HepG2 (cell line): ENCODE measurements at regions not wholly inside any gene's neighbourhood (a gene's known extent, or its start where the extent isn't known, plus 50 kb on each side); places are given as distances from the start of the nearest gene placed in this dataset.

Experiments
- ARID2 ChIP-seq: sonication (generic); formaldehyde crosslinking; IDR thresholded peaks from 2 replicates; pipeline ENCODE4 v1.8.1; 2022; ENCODE audit warnings: mild to moderate bottlenecking, missing genetic modification reagents, borderline replicate concordance
- ATF7 ChIP-seq, 2 experiments: fragments of 450-650 bp in 1 of 2; sonication (generic) in 1 of 2; formaldehyde crosslinking in 1 of 2; IDR thresholded peaks; 2 replicates each; pipeline versions ENCODE4 v1.4.0 to v1.6.1; 2016 to 2020; ENCODE audit warnings: antibody characterized with exemption in 1 of 2, mild to moderate bottlenecking in 1 of 2, missing genetic modification reagents in 1 of 2
- GFI1 ChIP-seq: sonication (generic); formaldehyde crosslinking; IDR thresholded peaks from 2 replicates; pipeline ENCODE4 v1.5.0; 2020; ENCODE audit warnings: missing genetic modification reagents, mild to moderate bottlenecking, borderline replicate concordance
- NCOA5 ChIP-seq: sonication (generic); formaldehyde crosslinking; IDR thresholded peaks from 2 replicates; pipeline ENCODE4 v1.4.0; 2020; ENCODE audit warnings: missing genetic modification reagents
- PRMT3 ChIP-seq: sonication (generic); formaldehyde crosslinking; IDR thresholded peaks from 2 replicates; pipeline ENCODE4 v1.8.1; 2022; ENCODE audit warnings: low read depth, mild to moderate bottlenecking, moderate library complexity, missing genetic modification reagents, borderline replicate concordance
- SIN3B ChIP-seq: fragments of 150-350 bp; IDR thresholded peaks from 2 replicates; pipeline ENCODE4 v1.6.1; 2014; ENCODE audit warnings: low read length
- ZFP36 ChIP-seq: fragments of 150-350 bp; IDR thresholded peaks from 2 replicates; pipeline ENCODE4 v1.6.1; 2018; ENCODE audit warnings: borderline replicate concordance, low read length, low read depth; ENCODE audit not compliant: partially characterized antibody
- ZKSCAN8 ChIP-seq: IDR thresholded peaks from 2 replicates; pipeline ENCODE4 v1.6.1; 2016; ENCODE audit warnings: borderline replicate concordance, missing genetic modification reagents, missing compliant biosample characterization
- ZNF121 ChIP-seq: sonication (generic); formaldehyde crosslinking; IDR thresholded peaks from 2 replicates; pipeline ENCODE4 v1.5.0; 2020; ENCODE audit warnings: mild to moderate bottlenecking, missing genetic modification reagents
- ZNF569 ChIP-seq: sonication (generic); formaldehyde crosslinking; IDR thresholded peaks from 2 replicates; pipeline ENCODE4 v1.5.0; 2020; ENCODE audit warnings: mild to moderate bottlenecking, missing genetic modification reagents, moderate library complexity, borderline replicate concordance
- ZNF646 ChIP-seq: sonication (generic); formaldehyde crosslinking; IDR thresholded peaks from 2 replicates; pipeline ENCODE4 v1.9.0; 2021; ENCODE audit warnings: mild to moderate bottlenecking, missing genetic modification reagents
- ZNF788 ChIP-seq: sonication (generic); formaldehyde crosslinking; IDR thresholded peaks from 2 replicates; pipeline ENCODE4 v1.5.0; 2020; ENCODE audit warnings: mild to moderate bottlenecking, missing genetic modification reagents, borderline replicate concordance
- TF ChIP-seq, protein P1 (sequence below): sonication (generic); formaldehyde crosslinking; IDR thresholded peaks from 2 replicates; pipeline ENCODE4 v1.4.0; 2020; ENCODE audit warnings: missing genetic modification reagents, borderline replicate concordance
- TF ChIP-seq, protein P2 (sequence below): sonication (generic); formaldehyde crosslinking; IDR thresholded peaks from 2 replicates; pipeline ENCODE4 v1.5.0; 2020; ENCODE audit warnings: missing genetic modification reagents, mild to moderate bottlenecking, borderline replicate concordance
- TF ChIP-seq, protein P3 (sequence below): sonication (generic); formaldehyde crosslinking; IDR thresholded peaks from 2 replicates; pipeline ENCODE4 v1.4.0; 2020; ENCODE audit warnings: missing genetic modification reagents

GRCh38 chr6:26156105-26156849 lies 69.0 kb downstream of the HFE start (continued):
- TF ChIP-seq ATF7 (IDR thresholded peaks at IDR 0.05): no peak
- TF ChIP-seq ATF7 (CRISPR knock-in tag; IDR thresholded peaks at IDR 0.05): no peak
- TF ChIP-seq GFI1 (CRISPR knock-in tag): peak; percentile 74; the same call in 1 of the 2 replicates
- TF ChIP-seq NCOA5 (CRISPR knock-in tag): peak; percentile 92
- no peak for TF ChIP-seq ZNF569 (CRISPR knock-in tag)
- TF ChIP-seq, protein P1, sequence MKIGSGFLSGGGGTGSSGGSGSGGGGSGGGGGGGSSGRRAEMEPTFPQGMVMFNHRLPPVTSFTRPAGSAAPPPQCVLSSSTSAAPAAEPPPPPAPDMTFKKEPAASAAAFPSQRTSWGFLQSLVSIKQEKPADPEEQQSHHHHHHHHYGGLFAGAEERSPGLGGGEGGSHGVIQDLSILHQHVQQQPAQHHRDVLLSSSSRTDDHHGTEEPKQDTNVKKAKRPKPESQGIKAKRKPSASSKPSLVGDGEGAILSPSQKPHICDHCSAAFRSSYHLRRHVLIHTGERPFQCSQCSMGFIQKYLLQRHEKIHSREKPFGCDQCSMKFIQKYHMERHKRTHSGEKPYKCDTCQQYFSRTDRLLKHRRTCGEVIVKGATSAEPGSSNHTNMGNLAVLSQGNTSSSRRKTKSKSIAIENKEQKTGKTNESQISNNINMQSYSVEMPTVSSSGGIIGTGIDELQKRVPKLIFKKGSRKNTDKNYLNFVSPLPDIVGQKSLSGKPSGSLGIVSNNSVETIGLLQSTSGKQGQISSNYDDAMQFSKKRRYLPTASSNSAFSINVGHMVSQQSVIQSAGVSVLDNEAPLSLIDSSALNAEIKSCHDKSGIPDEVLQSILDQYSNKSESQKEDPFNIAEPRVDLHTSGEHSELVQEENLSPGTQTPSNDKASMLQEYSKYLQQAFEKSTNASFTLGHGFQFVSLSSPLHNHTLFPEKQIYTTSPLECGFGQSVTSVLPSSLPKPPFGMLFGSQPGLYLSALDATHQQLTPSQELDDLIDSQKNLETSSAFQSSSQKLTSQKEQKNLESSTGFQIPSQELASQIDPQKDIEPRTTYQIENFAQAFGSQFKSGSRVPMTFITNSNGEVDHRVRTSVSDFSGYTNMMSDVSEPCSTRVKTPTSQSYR: peak; percentile 75; the same call in 1 of the 2 replicates
- TF ChIP-seq ZNF788 (CRISPR knock-in tag): peak; percentile 94; the same call in 1 of the 2 replicates
- peak; percentile 98 for TF ChIP-seq ARID2 (CRISPR knock-in tag)
- 0 out of 2 replicates have a peak, but pooled peaks have one; percentile 46 for TF ChIP-seq ZKSCAN8 (CRISPR knock-in tag)
- TF ChIP-seq ZNF646 (CRISPR knock-in tag): peak; percentile 70; the same call in 1 of the 2 replicates
- TF ChIP-seq SIN3B: 0 out of 2 replicates have a peak, but pooled peaks have one; percentile 63
- TF ChIP-seq, protein P2, sequence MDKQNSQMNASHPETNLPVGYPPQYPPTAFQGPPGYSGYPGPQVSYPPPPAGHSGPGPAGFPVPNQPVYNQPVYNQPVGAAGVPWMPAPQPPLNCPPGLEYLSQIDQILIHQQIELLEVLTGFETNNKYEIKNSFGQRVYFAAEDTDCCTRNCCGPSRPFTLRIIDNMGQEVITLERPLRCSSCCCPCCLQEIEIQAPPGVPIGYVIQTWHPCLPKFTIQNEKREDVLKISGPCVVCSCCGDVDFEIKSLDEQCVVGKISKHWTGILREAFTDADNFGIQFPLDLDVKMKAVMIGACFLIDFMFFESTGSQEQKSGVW (CRISPR knock-in tag): no peak
- peak; percentile 99 for TF ChIP-seq PRMT3 (CRISPR knock-in tag)
- 0 out of 2 replicates have a peak, but pooled peaks have one; percentile 38 for TF ChIP-seq ZNF121 (CRISPR knock-in tag)
- no peak for TF ChIP-seq ZFP36
- TF ChIP-seq, protein P3, sequence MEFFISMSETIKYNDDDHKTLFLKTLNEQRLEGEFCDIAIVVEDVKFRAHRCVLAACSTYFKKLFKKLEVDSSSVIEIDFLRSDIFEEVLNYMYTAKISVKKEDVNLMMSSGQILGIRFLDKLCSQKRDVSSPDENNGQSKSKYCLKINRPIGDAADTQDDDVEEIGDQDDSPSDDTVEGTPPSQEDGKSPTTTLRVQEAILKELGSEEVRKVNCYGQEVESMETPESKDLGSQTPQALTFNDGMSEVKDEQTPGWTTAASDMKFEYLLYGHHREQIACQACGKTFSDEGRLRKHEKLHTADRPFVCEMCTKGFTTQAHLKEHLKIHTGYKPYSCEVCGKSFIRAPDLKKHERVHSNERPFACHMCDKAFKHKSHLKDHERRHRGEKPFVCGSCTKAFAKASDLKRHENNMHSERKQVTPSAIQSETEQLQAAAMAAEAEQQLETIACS: peak; percentile 59
